HEK293T (cell line): ENCODE measurements at regions not wholly inside any gene's neighbourhood (a gene's known extent, or its start where the extent isn't known, plus 50 kb on each side); places are given as distances from the start of the nearest gene placed in this dataset.

Experiments
- ARNT ChIP-seq: fragments of 450-650 bp; IDR thresholded peaks from 2 replicates; pipeline ENCODE4 v1.6.1; 2017; ENCODE audit warnings: mild to moderate bottlenecking
- FOXK2 ChIP-seq: fragments of 450-650 bp; IDR thresholded peaks from 2 replicates; pipeline ENCODE4 v1.6.1; 2016; ENCODE audit warnings: mild to moderate bottlenecking
- FOXM1 ChIP-seq: fragments of 450-650 bp; IDR thresholded peaks from 2 replicates; pipeline ENCODE4 v1.6.1; 2017; ENCODE audit warnings: mild to moderate bottlenecking, borderline replicate concordance
- NFRKB ChIP-seq: fragments of 450-650 bp; IDR thresholded peaks from 2 replicates; pipeline ENCODE4 v1.6.1; 2016; ENCODE audit warnings: mild to moderate bottlenecking, moderate library complexity
- ZNF384 ChIP-seq: fragments of 450-650 bp; IDR thresholded peaks from 2 replicates; pipeline ENCODE4 v1.6.1; 2016

- no peak for TF ChIP-seq NFRKB
- no peak for TF ChIP-seq ARNT
- TF ChIP-seq FOXK2, result no peak
- no peak for TF ChIP-seq FOXM1
- TF ChIP-seq ZNF384, result no peak
Observed at GRCh38 chr12:34107781-34108404, 85.6 kb downstream of the ALG10 start.
